ENCODE measurements at regions not wholly inside any gene's neighbourhood (a gene's known extent, or its start where the extent isn't known, plus 50 kb on each side); places are given as distances from the start of the nearest gene placed in this dataset.

- no peak for DNase-seq
These were observed 55.5 kb downstream of the MID1IP1 start for GRCh38 chrX:38856670-38857265.

- no peak for DNase-seq
These were observed 56.7 kb downstream of the MID1IP1 start for GRCh38 chrX:38857736-38858523.

DNA sequence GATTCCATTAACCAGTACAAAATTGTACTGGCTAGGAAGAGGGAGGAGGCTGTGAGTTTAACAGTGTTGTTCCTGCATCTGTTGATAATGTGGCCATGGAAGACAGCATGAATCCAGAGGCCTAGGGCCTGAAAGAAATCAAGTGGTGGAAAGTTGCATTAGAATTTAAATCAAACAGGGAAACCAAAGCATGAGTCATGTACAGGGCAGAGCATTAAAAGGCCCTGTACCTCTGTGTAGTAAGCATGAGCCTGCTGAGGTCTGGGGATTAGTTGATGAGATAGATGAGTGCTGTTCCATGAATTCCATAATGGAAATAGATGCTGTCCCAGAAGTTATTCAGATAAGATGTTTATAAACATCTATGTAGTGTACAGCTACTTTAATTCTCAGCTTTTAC lies 58.3 kb downstream of the MID1IP1 start:
- no peak for DNase-seq

DNA sequence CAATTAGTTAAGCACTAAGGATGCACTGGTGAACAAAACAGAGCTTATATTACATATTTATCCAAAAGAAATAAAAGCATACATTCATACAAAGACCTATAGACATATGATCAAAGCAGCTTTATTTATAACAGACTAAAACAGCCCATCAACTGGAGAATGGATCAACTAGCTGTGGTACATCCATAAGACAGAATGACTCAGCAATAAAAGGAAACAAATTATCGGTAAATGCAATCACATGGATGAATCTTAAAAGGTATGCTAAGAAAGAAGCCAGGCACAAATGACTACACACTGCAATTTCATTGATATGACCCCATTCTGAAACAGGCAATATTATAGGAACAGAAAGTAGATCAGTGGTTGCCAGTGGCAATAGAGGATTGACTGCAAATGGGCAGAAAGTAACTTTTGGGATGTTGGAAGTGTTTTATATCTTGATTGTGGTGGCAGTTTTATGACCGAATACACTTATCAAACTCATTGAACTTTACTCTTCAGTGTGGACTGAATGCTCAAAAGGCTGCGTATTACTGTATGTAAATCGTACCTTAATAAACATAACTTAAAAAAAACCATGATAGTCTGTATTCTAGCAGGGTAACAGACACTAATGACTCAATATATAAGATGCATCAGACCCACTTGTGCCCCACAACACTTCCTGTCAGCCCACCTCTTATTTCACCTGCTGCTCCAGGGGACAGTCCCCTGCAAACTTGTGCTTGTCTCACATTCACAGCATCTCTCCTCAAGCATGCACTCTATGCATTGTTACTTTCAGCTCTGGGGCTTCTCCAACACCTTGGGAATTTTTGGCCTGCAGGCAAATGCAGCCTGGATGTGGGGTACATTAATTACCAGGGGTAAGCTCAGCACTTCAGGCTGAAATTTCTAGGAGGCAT lies 59.1 kb downstream of the MID1IP1 start:
- DNase-seq = no peak

- no peak for DNase-seq
These were observed 60.2 kb downstream of the MID1IP1 start for GRCh38 chrX:38861489-38861888.

GRCh38 chrX:38862100-38862499 lies 60.8 kb downstream of the MID1IP1 start:
- DNase-seq = no peak

DNA sequence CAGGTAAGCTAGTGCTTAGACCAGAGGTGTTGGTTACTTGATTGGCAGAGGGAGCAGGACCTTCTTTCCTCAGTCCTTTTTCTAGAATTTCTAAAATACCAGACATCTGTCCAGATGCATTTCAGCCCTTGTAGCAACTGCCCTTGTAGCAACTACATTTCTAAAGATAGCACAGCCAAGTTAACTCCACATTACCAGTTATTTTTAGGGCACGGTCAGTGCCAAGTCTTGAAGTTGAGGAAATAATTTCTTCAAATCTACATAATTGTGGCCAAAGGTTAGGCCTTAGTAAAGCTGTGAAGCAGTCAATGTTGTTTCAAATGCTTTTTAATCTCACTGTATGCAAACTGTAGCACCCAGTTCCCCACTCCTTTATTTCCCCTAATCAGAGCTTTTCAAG lies 62.9 kb downstream of the MID1IP1 start:
- no peak for DNase-seq

DNA sequence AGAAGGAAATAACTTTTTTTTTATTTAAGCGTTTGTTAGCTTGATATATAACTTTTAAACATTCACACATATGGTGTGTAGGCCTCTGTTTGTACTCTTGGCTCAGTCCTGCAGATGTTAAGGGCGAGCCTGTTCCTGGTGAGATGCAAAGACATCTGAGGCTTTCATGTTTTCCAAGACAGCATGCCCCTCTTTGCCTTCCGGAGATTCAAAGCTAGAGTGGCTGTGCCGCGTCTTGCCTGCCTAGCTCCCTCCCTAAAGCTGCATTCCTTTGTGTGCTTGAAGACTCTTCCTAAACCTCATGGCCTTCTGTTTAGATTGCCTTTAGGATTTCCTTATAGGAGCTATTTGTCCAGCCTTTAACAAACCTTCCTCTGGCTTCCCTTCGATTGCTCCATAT lies 67.1 kb downstream of the MID1IP1 start:
- no peak for DNase-seq

- DNase-seq = no peak
These were observed 67.7 kb downstream of the MID1IP1 start for GRCh38 chrX:38868941-38869401.

GRCh38 chrX:38870361-38870895 lies 69.2 kb downstream of the MID1IP1 start:
- no peak for DNase-seq

GRCh38 chrX:38871129-38872029 lies 70.1 kb downstream of the MID1IP1 start:
- DNase-seq = no peak

DNA sequence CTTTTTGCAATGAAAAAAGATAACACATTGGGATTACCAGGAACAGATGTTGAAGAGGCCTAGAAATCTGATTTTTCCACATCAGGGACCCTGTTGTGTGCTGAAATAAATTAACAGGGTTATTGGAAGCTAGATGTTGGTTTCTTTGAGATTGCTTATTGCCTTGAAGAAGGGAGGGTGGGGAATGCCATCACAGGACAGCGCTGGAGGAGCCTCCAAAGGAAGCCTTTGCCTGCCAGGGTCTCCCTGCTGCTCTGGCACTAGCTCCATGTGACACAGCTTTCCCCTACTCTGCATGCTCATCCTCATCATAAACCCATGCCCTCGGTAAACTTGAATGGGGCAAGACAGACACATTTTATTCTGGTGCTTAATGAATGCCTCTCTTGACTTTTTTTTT lies 76.1 kb downstream of the MID1IP1 start:
- no peak for DNase-seq

DNA sequence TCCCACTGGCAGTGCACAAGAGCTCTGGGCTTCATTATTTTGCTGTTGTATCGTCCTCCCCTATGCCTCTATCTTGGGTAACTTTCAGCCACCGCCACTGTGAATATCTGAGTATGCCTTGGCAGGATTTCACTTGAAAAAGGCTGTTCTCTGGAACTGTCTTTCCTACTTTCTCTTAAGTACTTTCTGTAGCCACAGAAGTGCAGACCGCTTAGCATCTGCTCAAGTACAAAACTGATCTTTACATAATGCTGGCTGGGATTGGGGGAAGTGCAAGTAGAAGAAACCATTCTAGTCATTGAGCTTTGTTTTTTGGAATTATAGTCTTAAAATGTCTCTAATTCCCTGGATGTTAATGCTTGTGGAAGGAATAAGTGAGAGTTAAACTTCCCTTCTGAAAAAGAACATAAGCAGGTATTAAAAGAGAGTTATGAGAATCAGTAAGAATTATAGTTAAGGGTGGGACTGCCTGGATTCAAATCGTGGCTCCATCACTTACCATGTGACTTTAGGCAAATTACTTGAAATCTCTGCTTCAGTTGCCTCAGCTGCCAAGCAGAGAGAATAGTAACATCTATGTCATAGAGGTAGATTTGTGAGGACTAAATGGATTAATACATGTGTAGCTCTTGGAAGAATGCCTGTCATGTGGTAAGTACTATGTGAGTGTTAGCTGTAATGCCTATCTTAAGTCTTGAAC lies 77.5 kb downstream of the MID1IP1 start:
- DNase-seq = no peak

- peak; percentile 51 for DNase-seq
These were observed 78.5 kb downstream of the MID1IP1 start for GRCh38 chrX:38879631-38880220.

DNA sequence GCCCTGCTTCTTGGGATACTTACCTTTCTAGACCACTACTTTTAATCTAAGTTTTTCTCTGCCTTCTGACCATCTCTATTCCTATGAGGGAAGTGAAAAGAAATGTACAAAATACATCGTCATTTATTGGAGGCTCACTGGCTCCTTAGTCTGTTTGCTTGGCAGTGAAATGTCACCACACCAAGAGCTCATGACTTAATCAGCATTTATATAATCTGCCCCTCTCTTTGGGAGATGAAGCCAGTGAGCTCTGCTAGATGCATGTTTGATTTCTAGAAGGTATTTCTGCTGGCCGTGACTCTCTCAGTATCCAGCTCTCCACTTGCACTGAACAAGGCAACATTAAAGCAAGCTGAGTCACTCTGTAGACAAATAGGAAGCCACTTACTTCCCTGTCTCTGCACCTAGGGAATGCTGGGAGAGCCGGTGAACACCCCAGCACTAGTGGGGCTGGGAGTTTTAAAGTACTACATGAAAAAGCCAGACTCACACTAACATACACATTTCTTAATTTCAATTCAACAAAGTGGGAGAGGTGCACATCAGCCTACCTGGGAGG lies 79.1 kb downstream of the MID1IP1 start:
- DNase-seq = no peak

- DNase-seq = no peak
These were observed 79.8 kb downstream of the MID1IP1 start for GRCh38 chrX:38881066-38881465.

GRCh38 chrX:38881727-38882126 lies 80.5 kb downstream of the MID1IP1 start:
- no peak for DNase-seq

DNA sequence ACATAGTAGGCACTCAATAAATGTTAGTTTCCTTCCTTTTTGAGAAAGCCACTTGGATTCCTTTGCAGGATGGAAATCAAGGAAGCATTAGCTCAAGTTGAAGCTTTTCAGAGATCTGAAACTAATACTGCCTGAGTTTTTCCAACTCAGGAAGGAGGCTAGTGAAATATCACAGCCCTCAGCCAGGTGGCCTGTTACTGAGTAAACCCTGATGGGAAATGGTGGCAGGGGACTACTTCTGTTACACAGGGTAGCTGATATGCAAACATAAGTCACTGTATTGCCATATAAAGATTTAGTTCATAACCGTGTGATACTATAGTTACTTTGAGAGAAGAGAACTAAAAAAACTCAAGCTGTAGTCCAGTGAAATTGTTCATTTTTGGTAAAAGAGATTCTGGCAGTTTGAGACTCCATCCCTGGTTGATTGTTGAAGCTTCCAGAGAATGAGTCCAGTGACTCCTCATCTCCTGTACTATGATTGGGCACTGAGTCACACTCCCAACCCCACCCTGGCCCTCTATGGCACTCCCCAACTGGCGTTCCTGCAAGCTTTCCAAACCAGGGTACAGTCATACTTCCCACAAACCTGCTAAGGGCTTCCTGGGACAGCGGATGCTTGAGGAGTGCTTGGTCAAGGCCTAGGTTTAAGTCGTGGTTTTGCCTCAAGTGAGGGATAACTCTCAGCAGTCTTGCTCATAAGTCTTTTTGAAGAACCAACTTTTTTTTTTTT lies 81.8 kb downstream of the MID1IP1 start:
- no peak for DNase-seq

DNA sequence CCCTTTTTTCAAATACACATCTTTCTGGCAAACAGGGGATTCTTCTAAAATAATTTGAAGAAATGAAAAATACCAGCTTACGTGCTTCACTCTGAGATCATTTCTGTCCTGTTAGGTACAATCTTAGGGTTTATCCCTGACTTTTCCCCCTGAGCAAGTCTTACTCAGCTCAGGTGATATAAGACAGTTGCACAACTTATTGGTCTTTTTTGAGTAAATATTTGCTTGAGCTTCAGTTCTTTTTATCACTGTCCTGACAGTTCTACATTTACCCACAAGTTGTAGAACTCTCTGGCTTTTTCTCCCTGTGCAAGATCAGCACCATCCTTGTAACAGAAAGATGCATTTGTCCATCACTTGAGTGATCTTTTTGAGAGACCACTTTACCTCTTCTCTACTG lies 84.9 kb downstream of the MID1IP1 start:
- no peak for DNase-seq

GRCh38 chrX:38887222-38887621 lies 86.0 kb downstream of the MID1IP1 start:
- no peak for DNase-seq
